ENCODE measurements at regions not wholly inside any gene's neighbourhood (a gene's known extent, or its start where the extent isn't known, plus 50 kb on each side); places are given as distances from the start of the nearest gene placed in this dataset.

- DNase-seq (ENCODE audit: low spot score in 2 of 2, unreplicated experiment in 2 of 2), result no peak
- H3K36me3 Mint-ChIP-seq, result no peaks in the 10 kb centered on the region
- H3K4me1 Mint-ChIP-seq, result no peaks in the 10 kb centered on the region
- peaks cover 14% of the 10 kb centered on the region for H3K27me3 Mint-ChIP-seq (ENCODE audit: low read depth)
- no peaks in the 10 kb centered on the region for H3K9me3 Mint-ChIP-seq
- H3K27ac Mint-ChIP-seq, result no peak overlapping the region
- no peak overlapping the region for H3K4me3 Mint-ChIP-seq
- no peak for TF ChIP-seq CTCF (IDR thresholded peaks at IDR 0.05; ENCODE audit: unreplicated experiment)
These were observed 387.9 kb downstream of the BUD13 start for GRCh38 chr11:116384876-116385275.

- no peak overlapping the region for H3K4me3 Mint-ChIP-seq
These were observed 388.4 kb downstream of the BUD13 start for GRCh38 chr11:116384407-116384806.

GRCh38 chr11:116379185-116379828, 393.5 kb downstream of the BUD13 start:
- Mint-ChIP-seq H3K4me1 (no peaks in the 10 kb centered on the region), H3K9me3 (no peaks in the 10 kb centered on the region), H3K27me3 (ENCODE audit: low read depth) (peaks cover 26% of the 10 kb centered on the region), H3K36me3 (no peaks in the 10 kb centered on the region), H3K4me3 (no peak overlapping the region), H3K27ac (no peak overlapping the region)
- TF ChIP-seq CTCF (IDR thresholded peaks at IDR 0.05; ENCODE audit: unreplicated experiment), result no peak
- peak; percentile 59 to 86 for DNase-seq (ENCODE audit: low spot score in 2 of 2, unreplicated experiment in 2 of 2)

More at GRCh38 chr11:116384407-116384806, 388.4 kb downstream of the BUD13 start:
- Mint-ChIP-seq H3K27ac (no peak overlapping the region), H3K27me3 (ENCODE audit: low read depth) (peaks cover 13% of the 10 kb centered on the region), H3K36me3 (no peaks in the 10 kb centered on the region), H3K9me3 (no peaks in the 10 kb centered on the region), H3K4me1 (no peaks in the 10 kb centered on the region)
- no peak for DNase-seq (ENCODE audit: low spot score in 2 of 2, unreplicated experiment in 2 of 2)
- TF ChIP-seq CTCF (IDR thresholded peaks at IDR 0.05; ENCODE audit: unreplicated experiment), result no peak

GRCh38 chr11:116376547-116376946, 396.2 kb downstream of the BUD13 start:
- DNase-seq (ENCODE audit: low spot score in 2 of 2, unreplicated experiment in 2 of 2), result no peak
- Mint-ChIP-seq H3K27ac (no peak overlapping the region), H3K9me3 (no peaks in the 10 kb centered on the region)

GRCh38 chr11:116376054-116376453, 396.7 kb downstream of the BUD13 start:
- TF ChIP-seq CTCF (IDR thresholded peaks at IDR 0.05; ENCODE audit: unreplicated experiment), result no peak
- Mint-ChIP-seq H3K27ac (no peak overlapping the region), H3K4me3 (no peak overlapping the region), H3K9me3 (no peaks in the 10 kb centered on the region), H3K36me3 (no peaks in the 10 kb centered on the region), H3K27me3 (ENCODE audit: low read depth) (peaks cover 48% of the 10 kb centered on the region), H3K4me1 (no peaks in the 10 kb centered on the region)
- DNase-seq (ENCODE audit: low spot score in 2 of 2, unreplicated experiment in 2 of 2), result no peak

More at GRCh38 chr11:116376547-116376946, 396.2 kb downstream of the BUD13 start:
- no peak for TF ChIP-seq CTCF (IDR thresholded peaks at IDR 0.05; ENCODE audit: unreplicated experiment)
- H3K27me3 Mint-ChIP-seq (ENCODE audit: low read depth), result peaks cover 44% of the 10 kb centered on the region
- H3K36me3 Mint-ChIP-seq, result no peaks in the 10 kb centered on the region
- no peak overlapping the region for H3K4me3 Mint-ChIP-seq
- no peaks in the 10 kb centered on the region for H3K4me1 Mint-ChIP-seq

All from mesothelial cell of epicardium (in vitro differentiated cells).